Neuronal stem cell (in vitro differentiated cells): ENCODE measurements at regions not wholly inside any gene's neighbourhood (a gene's known extent, or its start where the extent isn't known, plus 50 kb on each side); places are given as distances from the start of the nearest gene placed in this dataset.

Source experiments
- DNase-seq: peaks from one replicate; pipeline ENCODE4 v3.0.0-alpha.2; 2013; ENCODE audit warnings: low spot score
- H2AFZ ChIP-seq: one replicate; pipeline ENCODE4 v1.6.1; 2013; ENCODE audit warnings: mild to moderate bottlenecking, low read length, inconsistent platforms
- H2AK5ac ChIP-seq: 2 replicates; pipeline ENCODE4 v1.6.1; 2013; ENCODE audit warnings: low read depth, mild to moderate bottlenecking, inconsistent platforms, low read length, moderate library complexity, mixed read lengths
- H2BK120ac ChIP-seq: 2 replicates; pipeline ENCODE4 v1.6.1; 2013; ENCODE audit warnings: low read depth, mild to moderate bottlenecking, inconsistent platforms, low read length, moderate library complexity, mixed read lengths
- H2BK12ac ChIP-seq: one replicate; pipeline ENCODE4 v1.6.1; 2013; ENCODE audit warnings: low read length, inconsistent platforms
- H2BK15ac ChIP-seq: 2 replicates; pipeline ENCODE4 v1.6.1; 2013; ENCODE audit warnings: mild to moderate bottlenecking, low read length, inconsistent platforms, mixed read lengths
- H2BK5ac ChIP-seq: one replicate; pipeline ENCODE4 v1.6.1; 2013; ENCODE audit warnings: inconsistent platforms, mild to moderate bottlenecking, low read length, moderate library complexity
- H3K14ac ChIP-seq: one replicate; pipeline ENCODE4 v1.6.1; 2013; ENCODE audit warnings: low read length, inconsistent platforms
- H3K18ac ChIP-seq: 2 replicates; pipeline ENCODE4 v1.6.1; 2013; ENCODE audit warnings: low read length, inconsistent platforms
- H3K23ac ChIP-seq: 2 replicates; pipeline ENCODE4 v1.6.1; 2013; ENCODE audit warnings: low read depth, mild to moderate bottlenecking, mixed read lengths, low read length, inconsistent platforms; ENCODE audit not compliant: poor library complexity
- H3K27ac ChIP-seq: replicated peaks from 3 replicates; pipeline ENCODE4 v1.5.1; 2013; ENCODE audit warnings: low read length, inconsistent platforms
- H3K27me3 ChIP-seq, 3 experiments: 2 replicates each; pipeline ENCODE4 v1.6.1; 2013; ENCODE audit warnings: low read length in 3 of 3, mild to moderate bottlenecking in 2 of 3, inconsistent platforms in 1 of 3, low read depth in 1 of 3, mixed read lengths in 1 of 3, moderate library complexity in 1 of 3; ENCODE audit not compliant: control insufficient read depth in 3 of 3, insufficient read depth in 3 of 3
- H3K36me3 ChIP-seq, 2 donors: replicated peaks in 1 of 2; 2 replicates each; pipeline ENCODE4 v1.6.1; 2013; ENCODE audit warnings: low read length in 2 of 2; ENCODE audit not compliant: control insufficient read depth in 2 of 2, insufficient read depth in 2 of 2
- H3K4ac ChIP-seq: 2 replicates; pipeline ENCODE4 v1.6.1; 2013; ENCODE audit warnings: inconsistent platforms, mild to moderate bottlenecking, low read length, moderate library complexity
- H3K4me1 ChIP-seq, 2 donors: 1 replicate in 1 of 2; 2 replicates in 1 of 2; pipeline ENCODE4 v1.6.1; 2013; ENCODE audit warnings: low read length in 2 of 2, low read depth in 1 of 2; ENCODE audit not compliant: control insufficient read depth in 2 of 2, insufficient read depth in 1 of 2
- H3K4me2 ChIP-seq: one replicate; pipeline ENCODE4 v1.6.1; 2013; ENCODE audit warnings: mild to moderate bottlenecking, low read length, inconsistent platforms; ENCODE audit not compliant: insufficient read depth, poor library complexity, severe bottlenecking
- H3K4me3 ChIP-seq, 2 donors: 2 replicates each; pipeline ENCODE4 v1.5.1; 2013; ENCODE audit warnings: low read length in 2 of 2, mild to moderate bottlenecking in 2 of 2, inconsistent platforms in 1 of 2, moderate library complexity in 1 of 2
- H3K79me1 ChIP-seq: one replicate; pipeline ENCODE4 v1.6.1; 2013; ENCODE audit warnings: low read depth, mild to moderate bottlenecking, inconsistent platforms, low read length, moderate library complexity
- H3K9ac ChIP-seq: one replicate; pipeline ENCODE4 v1.6.1; 2013; ENCODE audit warnings: mild to moderate bottlenecking, low read depth, low read length, inconsistent platforms; ENCODE audit not compliant: poor library complexity
- H3K9me3 ChIP-seq, 2 donors: replicated peaks in 1 of 2; 2 replicates each; pipeline versions ENCODE3 to v1.6.1; 2013; ENCODE audit warnings: low read length in 2 of 2, mild to moderate bottlenecking in 2 of 2, inconsistent platforms in 1 of 2, low read depth in 1 of 2, mixed read lengths in 1 of 2, moderate library complexity in 1 of 2; ENCODE audit not compliant: control insufficient read depth in 2 of 2, insufficient read depth in 1 of 2
- H4K8ac ChIP-seq: one replicate; pipeline ENCODE4 v1.6.1; 2013; ENCODE audit warnings: low read depth, mild to moderate bottlenecking, inconsistent platforms, low read length, moderate library complexity
- H4K91ac ChIP-seq: one replicate; pipeline ENCODE4 v1.6.1; 2013; ENCODE audit warnings: low read length, low read depth, mild to moderate bottlenecking, inconsistent platforms; ENCODE audit not compliant: poor library complexity
- WGBS, 2 donors: extraction: QIAGEN DNeasy Blood & Tissue Kit; methylation state at CpG; one replicate each; pipeline ENCODE4 v1.1.7; 2013; ENCODE audit warnings: missing lambda C conversion rate in 2 of 2, mixed read lengths in 1 of 2; ENCODE audit not compliant: insufficient read length in 2 of 2, insufficient replicate concordance in 1 of 2; ENCODE audit errors: extremely low coverage in 2 of 2; 5-methylcytosine and 5-hydroxymethylcytosine counted together

DNA sequence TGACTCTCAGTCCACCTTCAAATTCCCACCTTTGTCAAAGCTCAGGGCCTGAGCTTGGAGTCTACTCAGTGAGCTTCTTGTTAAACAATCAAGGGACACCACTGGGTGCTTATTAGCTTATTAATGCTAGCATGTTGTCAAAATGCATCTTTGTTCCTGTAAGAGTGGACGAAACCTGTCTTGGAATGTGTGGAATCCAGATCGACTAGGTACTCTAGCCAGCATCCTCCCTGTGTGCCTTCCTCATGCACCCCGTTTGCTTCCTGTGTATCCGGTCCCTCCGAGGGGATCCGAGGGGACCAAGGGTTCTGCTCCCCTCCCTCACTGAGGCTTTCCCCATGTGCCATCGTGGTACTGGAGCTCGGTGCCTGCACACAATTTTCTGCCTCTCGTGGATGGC lies 75.7 kb upstream of the UBE3A start:
- H3K4ac ChIP-seq = no peak overlapping the region
- H3K4me2 ChIP-seq = no peak overlapping the region
- no peak overlapping the region for H2BK15ac ChIP-seq
- H3K23ac ChIP-seq = no peak overlapping the region
- peaks cover 0 to 3% of the 10 kb centered on the region in 2 donors for H3K9me3 ChIP-seq
- H2BK5ac ChIP-seq = no peak overlapping the region
- H3K36me3 ChIP-seq = no peaks in the 10 kb centered on the region
- H3K4me3 ChIP-seq = peak overlapping the region in 1 of 2 donors; percentile 2
- no peak overlapping the region for H3K27ac ChIP-seq
- DNase-seq = no peak
- no peak overlapping the region for H3K9ac ChIP-seq
- no peak overlapping the region for H2AK5ac ChIP-seq
- peaks cover 8 to 9% of the 10 kb centered on the region in 2 donors for H3K4me1 ChIP-seq
- no peak overlapping the region for H3K14ac ChIP-seq
- no CpG with 5 or more reads among the region's 9 CpGs for WGBS, 2 donors
- H3K79me1 ChIP-seq = no peaks in the 10 kb centered on the region
- H3K27me3 ChIP-seq = no peaks in the 10 kb centered on the region
- no peak overlapping the region for H4K91ac ChIP-seq
- H4K8ac ChIP-seq = peak overlapping the region; percentile 43
- no peak overlapping the region for H2AFZ ChIP-seq
- H2BK12ac ChIP-seq = no peak overlapping the region
- no peak overlapping the region for H2BK120ac ChIP-seq
- H3K18ac ChIP-seq = peak overlapping the region; percentile 1

DNA sequence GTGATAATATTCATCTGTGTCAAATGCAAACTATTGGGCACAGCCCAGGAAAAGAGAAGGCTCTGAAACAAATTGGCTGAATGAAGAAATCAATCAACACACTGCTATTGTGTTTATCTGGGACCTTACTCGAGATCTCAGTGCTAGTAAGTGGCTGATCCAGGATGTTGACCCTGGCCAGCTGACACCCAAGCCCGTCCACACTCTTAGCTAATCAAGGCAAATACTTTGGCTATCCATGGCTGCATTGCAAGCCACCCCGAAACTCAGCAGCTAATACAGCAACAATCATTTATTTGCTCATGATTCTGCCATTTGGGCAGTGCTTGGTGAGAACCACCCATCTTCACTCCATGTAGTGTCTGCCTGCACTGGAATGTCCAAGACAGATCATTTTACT lies 74.1 kb upstream of the UBE3A start:
- Histone ChIP-seq H3K4me3 (no peak overlapping the region), H3K14ac (no peak overlapping the region), H3K18ac (no peak overlapping the region), H3K27ac (no peak overlapping the region), H2BK5ac (no peak overlapping the region), H3K27me3 (no peaks in the 10 kb centered on the region), H2BK12ac (no peak overlapping the region), H2AK5ac (no peak overlapping the region), H3K9me3 (peaks cover 0 to 3% of the 10 kb centered on the region in 2 donors), H2BK15ac (no peak overlapping the region), H3K23ac (no peak overlapping the region), H3K4me2 (no peak overlapping the region), H2BK120ac (no peak overlapping the region), H2AFZ (no peak overlapping the region), H3K36me3 (no peaks in the 10 kb centered on the region), H3K4me1 (peaks cover 8 to 9% of the 10 kb centered on the region in 2 donors), H3K9ac (no peak overlapping the region), H4K8ac (no peak overlapping the region), H3K79me1 (no peaks in the 10 kb centered on the region), H4K91ac (no peak overlapping the region), H3K4ac (no peak overlapping the region)
- WGBS, 2 donors = no CpG with 5 or more reads among the region's 3 CpGs
- no peak for DNase-seq

DNA sequence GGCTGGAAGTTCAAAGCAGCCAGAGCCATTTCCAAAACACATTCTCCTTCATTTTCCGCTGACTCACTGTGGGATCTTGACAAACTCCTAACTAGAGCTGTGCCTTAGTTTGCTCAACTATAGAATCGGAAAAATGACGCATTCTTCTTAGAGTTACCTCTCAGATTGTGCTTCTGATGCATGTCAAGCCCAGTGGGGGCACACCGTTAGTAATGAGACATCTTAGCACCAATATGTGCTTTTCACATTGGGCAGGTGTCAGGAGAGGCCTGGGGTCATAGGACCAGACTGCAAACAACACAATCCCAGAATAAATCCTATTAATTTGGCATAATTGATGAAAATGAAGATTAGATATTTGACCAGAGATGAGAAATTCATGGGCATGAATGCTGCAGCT lies 71.3 kb upstream of the UBE3A start:
- Histone ChIP-seq H3K4me1 (peaks cover 8 to 15% of the 10 kb centered on the region in 2 donors), H3K79me1 (no peaks in the 10 kb centered on the region), H3K4me2 (no peak overlapping the region), H2AK5ac (no peak overlapping the region), H3K14ac (no peak overlapping the region), H2BK120ac (no peak overlapping the region), H3K9ac (no peak overlapping the region), H3K27me3 (no peaks in the 10 kb centered on the region), H3K27ac (no peak overlapping the region), H4K8ac (no peak overlapping the region), H2BK15ac (no peak overlapping the region), H3K9me3 (peaks cover 0 to 3% of the 10 kb centered on the region in 2 donors), H3K23ac (no peak overlapping the region), H2BK5ac (no peak overlapping the region), H3K4ac (no peak overlapping the region), H3K36me3 (no peaks in the 10 kb centered on the region), H2BK12ac (no peak overlapping the region), H4K91ac (no peak overlapping the region), H2AFZ (peak overlapping the region; percentile 42), H3K18ac (no peak overlapping the region), H3K4me3 (no peak overlapping the region)
- DNase-seq = no peak
- WGBS, 2 donors = no CpG with 5 or more reads among the region's 4 CpGs

DNA sequence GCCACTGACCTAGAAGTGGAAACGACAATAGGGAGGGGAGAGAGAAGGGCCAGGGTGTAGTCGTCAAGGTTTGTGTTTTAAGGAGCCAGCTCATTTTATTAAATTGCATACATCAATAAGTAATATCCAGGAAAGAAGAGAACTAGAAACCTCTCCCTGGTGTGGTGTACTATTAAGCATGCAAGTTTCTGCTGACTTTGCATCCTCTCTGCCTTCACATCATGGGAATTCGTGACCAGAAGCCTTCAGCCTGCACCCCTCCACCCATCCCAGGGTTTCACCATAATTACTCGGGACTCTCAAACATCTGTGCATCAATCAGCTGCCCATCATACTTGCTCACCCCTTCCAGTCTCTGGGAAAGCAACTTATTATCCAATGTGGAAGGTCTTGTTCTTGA lies 70.9 kb upstream of the UBE3A start:
- H4K91ac ChIP-seq = no peak overlapping the region
- no peak overlapping the region for H2BK5ac ChIP-seq
- H3K18ac ChIP-seq = no peak overlapping the region
- no peak overlapping the region for H4K8ac ChIP-seq
- H2AK5ac ChIP-seq = no peak overlapping the region
- no peak overlapping the region for H2BK15ac ChIP-seq
- H2AFZ ChIP-seq = peak overlapping the region; percentile 42
- H3K4me3 ChIP-seq = no peak overlapping the region
- H3K4ac ChIP-seq = no peak overlapping the region
- H3K27me3 ChIP-seq = no peaks in the 10 kb centered on the region
- H3K14ac ChIP-seq = no peak overlapping the region
- H3K27ac ChIP-seq = no peak overlapping the region
- peaks cover 0 to 3% of the 10 kb centered on the region in 2 donors for H3K9me3 ChIP-seq
- H3K36me3 ChIP-seq = no peaks in the 10 kb centered on the region
- H2BK120ac ChIP-seq = no peak overlapping the region
- no peaks in the 10 kb centered on the region for H3K79me1 ChIP-seq
- H3K9ac ChIP-seq = no peak overlapping the region
- DNase-seq = no peak
- WGBS, 2 donors = no CpG with 5 or more reads among the region's 4 CpGs
- H3K23ac ChIP-seq = no peak overlapping the region
- H3K4me2 ChIP-seq = no peak overlapping the region
- no peak overlapping the region for H2BK12ac ChIP-seq
- H3K4me1 ChIP-seq = peaks cover 8 to 15% of the 10 kb centered on the region in 2 donors
